ENCODE measurements at regions not wholly inside any gene's neighbourhood (a gene's known extent, or its start where the extent isn't known, plus 50 kb on each side); places are given as distances from the start of the nearest gene placed in this dataset.

DNA sequence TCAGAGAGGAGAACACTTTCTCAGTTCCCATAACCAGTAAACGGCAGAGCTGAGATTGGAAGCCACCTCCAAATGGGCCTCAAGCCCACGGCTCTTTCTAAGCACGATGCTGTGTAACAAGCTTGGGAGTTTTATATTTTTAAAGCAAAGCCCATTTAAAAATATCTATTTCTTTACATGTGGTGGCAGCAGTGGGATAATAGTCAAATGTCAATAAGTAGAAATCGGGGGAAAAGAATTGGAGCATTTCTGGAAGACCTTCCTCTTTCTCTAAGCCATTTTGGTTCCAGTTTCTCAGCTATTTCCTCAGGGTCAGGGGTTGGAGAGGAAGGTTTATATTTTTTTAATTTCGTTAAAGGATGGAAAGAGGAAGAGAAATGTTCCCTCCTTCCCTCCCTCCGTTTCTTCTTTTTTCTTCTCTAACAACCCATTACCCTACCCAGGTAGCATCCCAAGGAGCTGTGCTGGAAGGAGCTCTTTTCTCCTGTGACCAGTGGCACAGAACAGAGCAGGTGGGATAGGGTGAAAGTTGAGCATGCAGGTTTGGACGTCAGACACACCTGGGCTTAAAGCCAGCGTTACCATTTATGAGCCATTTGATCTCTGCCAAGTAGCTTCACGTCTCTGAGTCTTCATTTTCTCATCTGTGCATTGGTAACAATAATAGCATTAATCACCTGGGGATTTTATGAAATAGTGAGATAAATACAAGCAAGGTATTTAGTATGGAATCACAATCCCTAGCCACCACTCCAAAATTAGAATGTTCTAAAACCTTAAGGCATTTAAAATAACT lies 515.7 kb downstream of the RPS24 start:
- no peak for DNase-seq

DNA sequence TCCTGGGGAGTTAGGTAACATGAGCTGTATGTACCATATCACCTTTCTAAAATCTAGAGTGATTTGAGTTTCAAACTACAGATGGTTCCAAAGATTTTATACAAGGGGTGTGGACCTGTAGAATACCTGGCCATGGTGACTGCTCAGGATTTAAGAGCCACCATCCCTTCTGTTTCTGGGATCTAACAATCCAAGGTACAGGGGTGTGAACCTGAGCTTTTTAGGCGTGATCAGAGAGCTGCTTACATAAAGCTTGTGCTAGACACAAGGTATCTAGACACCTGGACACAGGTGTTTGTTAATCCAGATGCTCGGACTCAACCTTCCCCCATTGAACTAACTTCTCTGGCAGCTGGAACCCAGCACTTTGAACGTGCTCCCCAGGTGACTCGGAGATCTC lies 516.4 kb downstream of the RPS24 start:
- DNase-seq: no peak

- DNase-seq: no peak
Measured at GRCh38 chr10:78550716-78551115, 517.1 kb downstream of the RPS24 start.

GRCh38 chr10:78551184-78552005 lies 517.4 kb upstream of the ZMIZ1 start:
- DNase-seq: no peak

GRCh38 chr10:78552261-78552811 lies 516.4 kb upstream of the ZMIZ1 start:
- no peak for DNase-seq

GRCh38 chr10:78553792-78554191 lies 515.0 kb upstream of the ZMIZ1 start:
- no peak for DNase-seq

DNA sequence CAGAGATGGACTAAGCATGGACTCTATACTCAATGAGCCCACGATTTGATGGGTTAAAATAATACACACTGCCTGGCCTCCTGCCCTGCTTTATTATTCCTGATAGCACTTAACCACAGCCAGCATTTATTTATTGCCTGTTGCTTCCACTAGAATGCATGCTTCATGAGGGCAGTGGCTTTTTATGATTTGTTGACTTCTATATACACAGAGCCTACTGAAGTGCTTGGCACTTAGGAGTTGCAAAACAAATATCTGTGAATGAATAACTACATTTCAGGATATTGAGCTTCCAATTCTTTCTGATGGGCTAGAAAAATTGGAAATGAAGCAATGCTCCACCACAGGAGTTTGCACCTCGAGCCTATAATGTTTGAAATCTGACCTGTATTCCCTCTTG lies 513.6 kb upstream of the ZMIZ1 start:
- no peak for DNase-seq

- DNase-seq: no peak
Measured at GRCh38 chr10:78556705-78557432, 511.9 kb upstream of the ZMIZ1 start.

DNA sequence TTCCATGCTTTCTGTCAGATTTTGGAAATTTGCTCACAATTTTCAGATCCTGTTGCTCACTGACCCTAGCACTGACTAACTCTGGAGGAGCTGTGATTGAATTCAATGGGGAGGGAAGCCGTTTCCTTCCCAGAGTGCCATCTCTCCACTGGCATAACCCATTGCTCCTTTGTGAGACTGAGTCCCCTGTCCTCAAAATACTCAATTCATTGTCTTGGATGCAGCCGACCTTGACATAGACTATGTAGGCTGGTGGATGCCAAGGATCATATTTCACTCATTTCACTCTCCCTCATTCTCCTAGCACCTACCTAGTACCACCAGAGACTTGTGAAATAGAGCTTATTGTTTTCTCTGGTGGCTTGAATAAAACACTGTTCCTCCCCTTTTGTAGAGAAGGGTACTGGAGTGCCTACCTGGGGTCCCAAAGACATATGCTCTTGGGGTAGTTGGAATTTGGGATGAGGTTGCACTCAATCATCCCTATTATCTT lies 511.3 kb upstream of the ZMIZ1 start:
- no peak for DNase-seq

GRCh38 chr10:78559661-78560340 lies 509.0 kb upstream of the ZMIZ1 start:
- no peak for DNase-seq

DNA sequence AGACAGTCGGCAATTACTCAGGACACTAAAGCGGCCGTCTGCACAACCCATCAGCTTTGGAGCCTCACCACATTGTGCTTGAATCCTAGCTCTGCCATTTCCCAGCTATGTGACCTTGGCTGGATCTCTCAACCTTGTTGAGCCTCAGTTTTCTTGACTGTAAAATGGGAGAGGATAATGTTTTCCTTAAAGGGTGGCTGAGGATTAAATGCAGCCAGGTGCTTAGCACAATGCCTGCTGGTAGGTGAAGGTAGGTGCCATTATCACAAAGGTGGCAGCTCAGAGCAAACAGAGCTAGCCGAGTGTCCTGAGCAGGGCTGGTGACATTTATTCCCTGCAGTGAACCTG lies 508.5 kb upstream of the ZMIZ1 start:
- no peak for DNase-seq

GRCh38 chr10:78563314-78563713 lies 505.5 kb upstream of the ZMIZ1 start:
- DNase-seq: no peak

GRCh38 chr10:78565841-78566240 lies 502.9 kb upstream of the ZMIZ1 start:
- no peak for DNase-seq

- DNase-seq: no peak
Measured at GRCh38 chr10:78566284-78567111, 502.3 kb upstream of the ZMIZ1 start.

DNA sequence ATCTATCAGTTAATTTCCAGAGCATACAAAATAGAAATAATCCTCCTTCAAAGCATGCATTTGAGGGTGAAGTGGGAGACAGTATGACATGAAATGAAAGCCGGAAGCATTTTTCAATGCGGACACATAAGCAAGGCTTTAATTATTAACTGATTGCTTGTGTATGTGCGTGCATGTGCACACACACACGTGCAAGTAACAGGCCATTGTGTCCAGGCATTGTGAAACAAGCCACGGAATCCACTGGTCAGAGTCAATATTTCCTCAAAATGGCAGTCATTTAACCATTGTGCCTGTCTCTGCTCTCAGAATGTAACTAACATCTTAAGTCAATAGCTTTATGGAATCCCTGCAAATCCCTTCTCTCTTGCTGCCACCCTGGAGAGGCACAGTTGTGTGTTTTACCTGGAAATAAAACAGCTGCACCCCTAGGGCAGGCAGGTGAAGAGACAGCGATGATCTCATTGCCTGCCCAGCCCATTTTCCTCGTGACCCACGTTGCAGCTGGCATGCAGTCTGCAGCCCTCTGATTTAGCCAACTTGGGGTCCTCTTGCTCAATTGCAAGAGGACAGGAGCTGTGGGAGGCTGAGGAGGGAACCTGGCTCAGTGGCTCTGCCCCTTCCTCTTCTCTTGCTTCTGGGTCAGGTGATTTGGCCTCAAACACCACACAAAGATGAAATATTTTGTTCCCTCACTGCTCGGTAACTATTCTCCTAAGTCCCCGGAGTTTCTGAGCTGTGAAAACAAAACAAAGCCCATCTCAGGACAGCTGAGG lies 500.9 kb upstream of the ZMIZ1 start:
- no peak for DNase-seq

GRCh38 chr10:78568620-78569019 lies 500.1 kb upstream of the ZMIZ1 start:
- DNase-seq: no peak

DNA sequence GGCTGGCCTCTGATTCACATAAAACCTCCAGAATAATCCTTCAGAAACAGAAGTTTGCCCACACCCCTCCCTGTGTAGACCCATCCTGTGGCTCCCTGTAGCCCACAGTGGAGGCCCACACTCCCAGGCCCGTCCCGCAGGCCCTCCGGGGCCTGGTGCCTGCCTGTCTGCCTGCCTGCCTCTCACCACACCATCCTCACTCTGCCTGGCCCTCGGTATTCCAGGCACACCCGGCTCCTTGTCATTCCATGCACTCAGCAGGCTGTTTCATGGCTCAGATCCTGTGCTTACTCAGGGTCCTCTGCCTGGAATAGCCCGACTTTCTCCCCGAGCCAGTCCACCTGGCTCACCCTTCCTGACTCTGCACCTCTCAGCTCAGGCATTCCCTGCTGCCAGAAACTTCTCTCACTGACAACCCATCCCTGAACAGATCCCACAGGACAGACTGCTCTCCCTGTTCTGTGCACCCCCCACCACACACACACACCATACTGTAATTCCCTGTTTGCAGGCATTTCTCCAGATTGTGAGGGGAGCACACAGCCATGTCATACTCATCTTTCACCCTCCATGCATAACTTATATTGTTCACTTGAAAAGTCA lies 498.0 kb upstream of the ZMIZ1 start:
- DNase-seq: no peak

GRCh38 chr10:78571286-78571685 lies 497.5 kb upstream of the ZMIZ1 start:
- no peak for DNase-seq

DNA sequence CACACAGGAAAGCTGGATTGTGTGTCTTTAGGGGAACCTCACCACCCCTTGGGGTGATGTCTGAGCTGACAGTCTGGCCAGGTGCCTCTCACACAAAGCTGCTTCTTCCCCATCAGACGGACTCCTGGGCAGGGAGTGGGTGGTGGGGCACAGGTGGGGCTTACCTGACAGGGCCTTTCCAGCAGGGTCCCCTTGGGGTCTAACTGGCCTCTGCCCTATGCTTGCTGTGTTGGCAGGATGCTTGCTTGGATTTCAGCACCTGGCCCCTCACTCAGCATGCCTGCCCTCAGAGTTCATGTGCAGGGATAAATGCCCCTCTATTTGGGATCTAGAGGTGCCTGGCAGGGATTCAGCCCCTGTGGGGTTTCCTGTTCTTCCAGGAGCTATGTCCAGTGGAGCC lies 496.9 kb upstream of the ZMIZ1 start:
- DNase-seq: no peak

- DNase-seq: no peak
Measured at GRCh38 chr10:78572565-78572964, 496.2 kb upstream of the ZMIZ1 start.
